HFFc6 (cell line): ENCODE measurements at regions not wholly inside any gene's neighbourhood (a gene's known extent, or its start where the extent isn't known, plus 50 kb on each side); places are given as distances from the start of the nearest gene placed in this dataset.

Experiments used
- DNase-seq: peaks from one replicate; pipeline ENCODE4 v3.0.0-alpha.2; 2018
- H3K27ac Mint-ChIP-seq: 2 replicates; pipeline ENCODE4 v1.8.0; 2020; ENCODE audit warnings: mild to moderate bottlenecking, mixed read lengths
- H3K27me3 Mint-ChIP-seq: 2 replicates; pipeline ENCODE4 v1.8.0; 2021; ENCODE audit warnings: mild to moderate bottlenecking, moderate library complexity, mixed read lengths; ENCODE audit not compliant: insufficient read depth
- H3K36me3 Mint-ChIP-seq: 2 replicates; pipeline ENCODE4 v1.8.0; 2021; ENCODE audit warnings: low read depth, mixed read lengths
- H3K4me1 Mint-ChIP-seq: 2 replicates; pipeline ENCODE4 v1.8.0; 2020; ENCODE audit warnings: low read depth, mixed read lengths
- H3K4me3 Mint-ChIP-seq: 2 replicates; pipeline ENCODE4 v1.8.0; 2020; ENCODE audit warnings: mild to moderate bottlenecking, moderate library complexity, mixed read lengths
- H3K9me3 Mint-ChIP-seq: 2 replicates; pipeline ENCODE4 v1.8.0; 2020; ENCODE audit warnings: mild to moderate bottlenecking, mixed read lengths
- CTCF ChIP-seq: fragments of 200-600 bp; sonication (generic); IDR thresholded peaks from 2 replicates; pipeline ENCODE4 v1.5.0; 2021; ENCODE audit warnings: antibody characterized with exemption, mild to moderate bottlenecking

- no peak for DNase-seq
- Mint-ChIP-seq H3K36me3 (no peaks in the 10 kb centered on the region), H3K4me3 (no peak overlapping the region), H3K4me1 (no peaks in the 10 kb centered on the region), H3K27me3 (no peaks in the 10 kb centered on the region), H3K27ac (no peak overlapping the region), H3K9me3 (peaks cover 33% of the 10 kb centered on the region)
- TF ChIP-seq CTCF: no peak
These were observed 636.9 kb downstream of the PLCL1 start for GRCh38 chr2:198441246-198441645.

GRCh38 chr2:198440833-198441232, 636.4 kb downstream of the PLCL1 start:
- H3K27ac Mint-ChIP-seq: no peak overlapping the region
- H3K27me3 Mint-ChIP-seq: no peaks in the 10 kb centered on the region
- H3K9me3 Mint-ChIP-seq: peaks cover 37% of the 10 kb centered on the region
- H3K36me3 Mint-ChIP-seq: no peaks in the 10 kb centered on the region
- H3K4me1 Mint-ChIP-seq: no peaks in the 10 kb centered on the region
- no peak for DNase-seq
- no peak overlapping the region for H3K4me3 Mint-ChIP-seq
- TF ChIP-seq CTCF: no peak

- Mint-ChIP-seq H3K4me3 (no peak overlapping the region), H3K9me3 (peaks cover 37% of the 10 kb centered on the region), H3K36me3 (no peaks in the 10 kb centered on the region), H3K27me3 (no peaks in the 10 kb centered on the region; the same call in 1 of the 2 replicates), H3K27ac (no peak overlapping the region), H3K4me1 (no peaks in the 10 kb centered on the region)
- no peak for DNase-seq
- TF ChIP-seq CTCF: no peak
These were observed 633.9 kb downstream of the PLCL1 start for GRCh38 chr2:198438331-198438730.

GRCh38 chr2:198424112-198424511, 619.7 kb downstream of the PLCL1 start:
- no peaks in the 10 kb centered on the region for H3K27me3 Mint-ChIP-seq
- 0 out of 2 replicates have a peak, but pooled peaks cover 3% of the 10 kb centered on the region for H3K36me3 Mint-ChIP-seq
- DNase-seq: no peak
- H3K4me3 Mint-ChIP-seq: no peak overlapping the region
- peaks cover 11% of the 10 kb centered on the region for H3K9me3 Mint-ChIP-seq
- H3K27ac Mint-ChIP-seq: no peak overlapping the region
- no peaks in the 10 kb centered on the region for H3K4me1 Mint-ChIP-seq
- TF ChIP-seq CTCF: no peak

GRCh38 chr2:198417836-198418235, 613.4 kb downstream of the PLCL1 start:
- Mint-ChIP-seq H3K36me3 (no peaks in the 10 kb centered on the region), H3K27ac (no peak overlapping the region), H3K27me3 (no peaks in the 10 kb centered on the region), H3K4me1 (no peaks in the 10 kb centered on the region), H3K9me3 (no peaks in the 10 kb centered on the region; the same call in 1 of the 2 replicates), H3K4me3 (no peak overlapping the region)
- TF ChIP-seq CTCF: no peak
- no peak for DNase-seq

- Mint-ChIP-seq H3K4me3 (no peak overlapping the region), H3K4me1 (no peaks in the 10 kb centered on the region), H3K36me3 (no peaks in the 10 kb centered on the region), H3K27ac (no peak overlapping the region), H3K9me3 (no peaks in the 10 kb centered on the region; the same call in 1 of the 2 replicates), H3K27me3 (no peaks in the 10 kb centered on the region)
- DNase-seq: no peak
- TF ChIP-seq CTCF: no peak
These were observed 610.6 kb downstream of the PLCL1 start for GRCh38 chr2:198414976-198415375.
